ENCODE measurements at regions not wholly inside any gene's neighbourhood (a gene's known extent, or its start where the extent isn't known, plus 50 kb on each side); places are given as distances from the start of the nearest gene placed in this dataset.

DNA sequence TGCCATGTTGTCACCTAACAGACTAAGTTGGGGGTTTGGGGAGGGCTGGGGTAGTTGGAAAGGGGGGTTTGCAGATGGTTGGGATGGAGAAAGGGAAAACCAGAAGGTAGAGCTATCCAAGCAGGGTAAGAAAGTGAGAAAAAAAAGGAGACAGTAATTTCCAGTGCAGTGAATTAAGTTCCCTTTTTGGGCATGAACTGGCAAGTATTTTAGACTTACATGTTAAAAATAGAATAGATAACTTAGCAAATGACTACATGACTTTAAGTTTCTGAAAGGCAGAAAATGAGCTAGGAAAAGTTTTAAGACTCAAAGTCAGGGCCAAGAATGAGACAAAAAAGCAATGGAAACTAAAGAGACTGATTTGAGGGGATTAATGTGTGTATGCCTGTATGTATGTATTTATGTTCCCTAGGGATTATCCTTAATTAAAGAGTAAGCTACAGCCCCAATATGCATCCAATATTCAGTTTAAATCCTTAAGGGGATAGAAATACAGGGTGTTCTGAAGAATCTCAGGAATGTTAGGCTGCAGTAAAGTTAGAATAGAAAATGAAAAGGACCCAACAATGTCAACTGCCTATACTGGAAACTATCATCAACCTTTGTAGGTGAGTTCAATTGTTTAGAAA lies 285.2 kb upstream of the MME start:
- TF ChIP-seq, protein P1, sequence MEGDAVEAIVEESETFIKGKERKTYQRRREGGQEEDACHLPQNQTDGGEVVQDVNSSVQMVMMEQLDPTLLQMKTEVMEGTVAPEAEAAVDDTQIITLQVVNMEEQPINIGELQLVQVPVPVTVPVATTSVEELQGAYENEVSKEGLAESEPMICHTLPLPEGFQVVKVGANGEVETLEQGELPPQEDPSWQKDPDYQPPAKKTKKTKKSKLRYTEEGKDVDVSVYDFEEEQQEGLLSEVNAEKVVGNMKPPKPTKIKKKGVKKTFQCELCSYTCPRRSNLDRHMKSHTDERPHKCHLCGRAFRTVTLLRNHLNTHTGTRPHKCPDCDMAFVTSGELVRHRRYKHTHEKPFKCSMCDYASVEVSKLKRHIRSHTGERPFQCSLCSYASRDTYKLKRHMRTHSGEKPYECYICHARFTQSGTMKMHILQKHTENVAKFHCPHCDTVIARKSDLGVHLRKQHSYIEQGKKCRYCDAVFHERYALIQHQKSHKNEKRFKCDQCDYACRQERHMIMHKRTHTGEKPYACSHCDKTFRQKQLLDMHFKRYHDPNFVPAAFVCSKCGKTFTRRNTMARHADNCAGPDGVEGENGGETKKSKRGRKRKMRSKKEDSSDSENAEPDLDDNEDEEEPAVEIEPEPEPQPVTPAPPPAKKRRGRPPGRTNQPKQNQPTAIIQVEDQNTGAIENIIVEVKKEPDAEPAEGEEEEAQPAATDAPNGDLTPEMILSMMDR (IDR thresholded peaks at IDR 0.05; ENCODE audit: insufficient read depth, low read depth, low read length, missing control alignments) = no peak
- no peak overlapping the region for H3K4me3 ChIP-seq (ENCODE audit: low read depth, low read length)
- DNase-seq (ENCODE audit: low read depth) = no peak

DNA sequence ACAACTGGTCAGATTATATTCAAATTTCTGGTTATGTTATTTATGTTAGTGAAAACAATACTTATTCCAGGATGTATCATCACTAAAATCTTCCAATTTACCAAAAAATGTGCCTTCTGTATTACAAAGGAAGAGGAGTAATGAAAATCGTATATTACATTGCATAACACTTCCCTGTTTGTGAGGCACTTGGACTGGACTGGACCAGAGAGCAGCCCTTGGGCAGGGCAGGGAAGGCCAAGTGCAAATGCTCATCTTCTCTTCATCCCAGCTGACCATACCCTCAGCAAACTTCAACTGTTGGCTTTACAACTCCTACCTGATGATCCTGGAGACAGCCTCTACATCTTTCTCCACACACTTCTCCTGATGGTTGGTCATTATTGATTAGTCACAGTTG lies 285.7 kb upstream of the MME start:
- H3K4me3 ChIP-seq (ENCODE audit: low read depth, low read length) = no peak overlapping the region
- TF ChIP-seq, protein P1 (IDR thresholded peaks at IDR 0.05; ENCODE audit: insufficient read depth, low read depth, low read length, missing control alignments) = no peak
- DNase-seq (ENCODE audit: low read depth) = no peak

DNA sequence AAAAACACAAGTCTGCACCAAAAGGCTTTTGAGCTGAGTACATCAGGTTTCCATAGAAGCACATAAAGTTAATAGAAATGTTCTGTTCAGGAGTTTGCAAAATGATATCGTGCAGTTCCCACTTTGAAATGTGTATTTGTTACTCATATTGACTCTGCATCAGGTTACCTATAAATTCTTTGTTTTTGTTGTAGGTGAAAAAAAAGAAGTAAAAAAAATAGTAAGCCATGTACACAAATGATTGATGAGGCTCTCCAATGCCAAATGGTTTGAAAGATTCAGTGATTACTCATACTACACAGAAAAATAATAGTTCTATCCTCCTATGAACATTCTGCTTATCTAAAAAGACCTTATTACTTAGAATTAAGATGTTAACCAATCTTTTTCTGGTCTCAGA lies 287.3 kb upstream of the MME start:
- DNase-seq (ENCODE audit: low read depth) = no peak
- H3K4me3 ChIP-seq (ENCODE audit: low read depth, low read length) = no peak overlapping the region
- TF ChIP-seq, protein P1 (IDR thresholded peaks at IDR 0.05; ENCODE audit: insufficient read depth, low read depth, low read length, missing control alignments) = no peak

DNA sequence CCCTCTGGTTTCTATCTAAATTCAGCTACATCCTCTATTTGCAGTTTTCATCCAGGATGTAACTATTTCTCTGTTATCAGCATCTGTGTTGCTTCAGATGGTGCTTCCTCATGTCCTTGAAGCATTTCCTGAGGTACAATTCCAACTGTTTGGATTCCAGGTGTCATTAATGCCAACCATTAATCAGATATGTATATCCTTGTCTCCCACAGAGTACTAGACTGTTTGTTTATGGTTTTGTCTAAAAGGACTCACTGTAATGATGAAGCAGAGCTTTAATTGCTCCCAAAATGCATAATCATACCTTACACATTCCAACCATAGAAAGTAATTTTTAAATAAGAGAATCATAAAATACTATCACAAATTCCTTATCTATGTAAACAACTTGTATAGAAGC lies 288.5 kb upstream of the MME start:
- no peak for DNase-seq (ENCODE audit: low read depth)
- H3K4me3 ChIP-seq (ENCODE audit: low read depth, low read length) = no peak overlapping the region
- TF ChIP-seq, protein P1 (IDR thresholded peaks at IDR 0.05; ENCODE audit: insufficient read depth, low read depth, low read length, missing control alignments) = no peak

- no peak overlapping the region for H3K4me3 ChIP-seq (ENCODE audit: low read depth, low read length)
- no peak for DNase-seq (ENCODE audit: low read depth)
- TF ChIP-seq, protein P1 (IDR thresholded peaks at IDR 0.05; ENCODE audit: insufficient read depth, low read depth, low read length, missing control alignments) = no peak
These were observed 293.4 kb upstream of the MME start for GRCh38 chr3:154786724-154787123.

DNA sequence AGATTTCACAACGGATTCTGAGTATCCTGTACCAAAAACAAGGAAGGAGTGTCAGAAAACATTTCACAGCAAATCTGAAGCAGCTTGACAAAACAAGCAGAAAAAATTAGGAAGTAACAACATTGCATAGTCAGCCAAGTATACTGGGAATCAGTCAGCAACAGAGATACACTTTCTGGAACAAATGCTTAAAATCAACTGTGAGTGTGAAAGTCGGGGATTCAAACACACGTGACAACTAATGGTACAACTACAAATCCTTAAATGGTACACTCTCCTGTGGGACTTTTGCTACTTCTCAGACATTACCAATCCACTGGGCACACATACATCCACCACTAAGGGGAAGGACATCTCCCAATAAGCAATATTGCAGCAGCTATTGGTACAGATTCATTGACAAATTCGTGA lies 296.6 kb upstream of the MME start:
- DNase-seq (ENCODE audit: low read depth) = no peak
- TF ChIP-seq, protein P1 (IDR thresholded peaks at IDR 0.05; ENCODE audit: insufficient read depth, low read depth, low read length, missing control alignments) = no peak
- no peak overlapping the region for H3K4me3 ChIP-seq (ENCODE audit: low read depth, low read length)

DNA sequence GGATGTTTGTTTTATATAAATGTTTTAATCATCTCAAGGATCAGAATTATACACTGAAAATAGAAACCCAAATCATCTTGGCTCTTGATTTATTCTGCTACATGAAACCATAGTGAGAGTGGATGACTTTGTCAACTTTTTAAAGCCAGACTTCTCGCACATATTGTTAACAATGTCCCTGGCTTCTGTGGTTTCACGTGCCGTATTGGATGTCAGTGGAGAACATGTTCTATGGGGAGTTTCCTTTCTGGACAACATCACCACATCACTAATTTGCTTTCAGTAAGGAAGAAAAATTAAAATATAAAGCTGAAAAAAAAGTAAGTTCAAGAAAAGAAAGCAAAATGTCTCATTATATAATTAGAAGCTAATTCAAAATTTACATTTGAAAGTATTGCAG lies 297.1 kb upstream of the MME start:
- DNase-seq (ENCODE audit: low read depth) = no peak
- TF ChIP-seq, protein P1 (IDR thresholded peaks at IDR 0.05; ENCODE audit: insufficient read depth, low read depth, low read length, missing control alignments) = no peak

More for the DNA sequence above, 297.1 kb upstream of the MME start:
- no peak overlapping the region for H3K4me3 ChIP-seq (ENCODE audit: low read depth, low read length)
